IPS-18a (cell line): ENCODE measurements at regions not wholly inside any gene's neighbourhood (a gene's known extent, or its start where the extent isn't known, plus 50 kb on each side); places are given as distances from the start of the nearest gene placed in this dataset.

ENCODE experiments used
- H3K27ac ChIP-seq: one replicate; pipeline ENCODE4 v1.5.1; 2013; ENCODE audit warnings: low read length
- H3K27me3 ChIP-seq: one replicate; pipeline ENCODE4 v1.6.1; 2013; ENCODE audit warnings: mild to moderate bottlenecking, low read length; ENCODE audit not compliant: control insufficient read depth, insufficient read depth
- H3K36me3 ChIP-seq: one replicate; pipeline ENCODE4 v1.6.1; 2013; ENCODE audit warnings: low read depth, low read length; ENCODE audit not compliant: control insufficient read depth
- H3K4me1 ChIP-seq: one replicate; pipeline ENCODE4 v1.6.1; 2013; ENCODE audit warnings: low read depth, low read length; ENCODE audit not compliant: control insufficient read depth
- H3K4me3 ChIP-seq: one replicate; pipeline ENCODE4 v1.5.1; 2013; ENCODE audit warnings: low read length
- H3K9ac ChIP-seq: one replicate; pipeline ENCODE4 v1.6.1; 2013; ENCODE audit warnings: mild to moderate bottlenecking, low read length, moderate library complexity
- H3K9me3 ChIP-seq: one replicate; pipeline ENCODE4 v1.6.1; 2013; ENCODE audit warnings: low read depth, low read length; ENCODE audit not compliant: control insufficient read depth

- Histone ChIP-seq H3K9ac (no peak overlapping the region), H3K4me1 (no peaks in the 10 kb centered on the region), H3K36me3 (no peaks in the 10 kb centered on the region), H3K4me3 (no peak overlapping the region), H3K27me3 (no peaks in the 10 kb centered on the region), H3K27ac (no peak overlapping the region), H3K9me3 (no peaks in the 10 kb centered on the region)
These were observed 171.0 kb downstream of the BRINP2 start for GRCh38 chr1:177341773-177342172.

DNA sequence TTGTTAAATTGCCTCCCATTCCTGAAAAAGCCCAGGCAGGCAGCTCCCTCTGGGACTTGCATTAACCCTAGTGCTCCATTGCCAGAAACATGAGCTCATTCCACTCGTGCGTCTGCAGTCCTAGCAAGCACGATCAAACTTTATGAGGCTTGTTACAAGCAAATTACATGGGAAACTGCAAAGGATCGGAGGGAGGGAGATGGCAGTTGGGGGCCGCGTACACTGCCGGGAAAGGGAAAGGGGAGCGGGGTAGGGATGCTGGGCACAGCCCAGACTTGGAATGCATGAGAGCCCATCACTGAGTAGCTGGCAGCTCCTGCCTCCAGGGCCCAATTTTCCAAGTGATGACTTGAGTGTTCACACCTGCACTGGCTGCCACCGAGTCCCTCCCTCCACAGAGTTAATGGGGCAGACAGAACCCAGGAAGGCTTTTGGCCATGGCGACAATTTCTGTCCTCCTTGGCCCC is 169.9 kb downstream of the BRINP2 start:
- Histone ChIP-seq H3K27ac (no peak overlapping the region), H3K9ac (no peak overlapping the region)

DNA sequence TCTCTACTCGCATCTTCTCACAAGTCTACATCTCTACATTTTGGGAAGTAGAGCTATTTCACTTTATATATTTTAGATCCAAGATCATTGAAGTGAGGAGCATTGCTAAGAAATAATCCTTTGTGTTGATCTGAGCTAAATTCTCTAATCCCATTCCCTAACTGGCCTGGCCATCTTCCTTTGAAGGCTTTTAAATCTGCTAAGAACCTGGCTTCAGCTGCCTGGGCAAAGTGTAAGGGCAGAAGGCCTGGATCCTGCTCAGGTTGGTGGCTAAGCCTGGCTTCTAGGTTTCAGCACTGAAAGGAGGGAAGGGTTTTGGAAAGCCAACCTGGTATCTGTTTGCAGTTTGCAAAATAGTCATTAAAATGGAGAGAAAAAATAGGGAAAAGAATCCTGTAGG is 167.6 kb downstream of the BRINP2 start:
- H3K27ac ChIP-seq = no peak overlapping the region
- H3K36me3 ChIP-seq = no peaks in the 10 kb centered on the region
- H3K4me1 ChIP-seq = no peaks in the 10 kb centered on the region
- no peaks in the 10 kb centered on the region for H3K9me3 ChIP-seq
- H3K27me3 ChIP-seq = no peaks in the 10 kb centered on the region
- no peak overlapping the region for H3K9ac ChIP-seq
- H3K4me3 ChIP-seq = no peak overlapping the region

More for the DNA sequence above, 169.9 kb downstream of the BRINP2 start:
- H3K4me3 ChIP-seq = no peak overlapping the region
- no peaks in the 10 kb centered on the region for H3K27me3 ChIP-seq
- no peaks in the 10 kb centered on the region for H3K9me3 ChIP-seq
- H3K36me3 ChIP-seq = no peaks in the 10 kb centered on the region
- H3K4me1 ChIP-seq = no peaks in the 10 kb centered on the region

DNA sequence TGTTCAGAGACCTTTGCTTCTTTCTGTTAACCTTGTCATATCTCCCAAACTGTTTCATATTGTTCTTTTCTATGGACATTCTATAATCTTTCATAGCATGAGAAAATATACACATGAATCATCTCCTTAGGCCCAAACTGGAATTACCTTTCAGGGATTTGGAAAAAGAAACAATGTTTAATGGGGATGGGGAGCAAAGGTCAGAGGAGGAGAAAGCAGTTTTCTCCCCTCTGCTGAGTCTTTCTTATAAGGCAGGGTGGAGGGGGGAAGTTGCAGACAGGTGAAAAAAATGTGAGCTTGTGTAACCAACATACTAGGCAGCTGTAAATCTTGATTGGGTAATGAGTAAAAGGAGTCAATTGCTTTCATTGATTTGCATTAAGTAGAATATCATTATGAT is 164.1 kb downstream of the BRINP2 start:
- no peak overlapping the region for H3K9ac ChIP-seq
- no peak overlapping the region for H3K27ac ChIP-seq

GRCh38 chr1:177333936-177334595 is 163.3 kb downstream of the BRINP2 start:
- Histone ChIP-seq H3K9me3 (no peaks in the 10 kb centered on the region), H3K4me1 (no peaks in the 10 kb centered on the region), H3K27ac (no peak overlapping the region), H3K27me3 (no peaks in the 10 kb centered on the region), H3K36me3 (no peaks in the 10 kb centered on the region), H3K4me3 (no peak overlapping the region), H3K9ac (no peak overlapping the region)

More for the DNA sequence above, 164.1 kb downstream of the BRINP2 start:
- Histone ChIP-seq H3K4me3 (no peak overlapping the region), H3K36me3 (no peaks in the 10 kb centered on the region), H3K27me3 (no peaks in the 10 kb centered on the region), H3K9me3 (no peaks in the 10 kb centered on the region), H3K4me1 (no peaks in the 10 kb centered on the region)
